SK-N-SH (cell line): ENCODE measurements at regions not wholly inside any gene's neighbourhood (a gene's known extent, or its start where the extent isn't known, plus 50 kb on each side); places are given as distances from the start of the nearest gene placed in this dataset.

Experiments used
- CTCF ChIA-PET: fragments of 300-600, 350-600 bp; formaldehyde crosslinking; extraction: SDS; loops from one replicate; lab custom pipeline; 2021; lab: Yijun Ruan, JAX
- POLR2A ChIA-PET: fragments of 350-600 bp; sonication (Branson Sonifier 250); formaldehyde crosslinking; extraction: SDS; loops from one replicate; lab custom pipeline; 2020; ENCODE audit warnings: antibody characterized with exemption, inconsistent platforms; lab: Yijun Ruan, JAX
- DNase-seq: peaks from one replicate; pipeline ENCODE4 v3.0.0; 2012
- H2AFZ ChIP-seq: fragments of 200-600 bp; sonication (generic); 2 replicates; pipeline ENCODE4 v1.8.1; 2016; ENCODE audit warnings: antibody characterized with exemption, mild to moderate bottlenecking, low read depth
- H3F3A ChIP-seq: fragments of 200-600 bp; sonication (generic); replicated peaks from 2 replicates; pipeline ENCODE3; 2016; ENCODE audit warnings: antibody characterized with exemption, mild to moderate bottlenecking; ENCODE audit not compliant: insufficient read depth
- H3K27ac ChIP-seq, 2 experiments: fragments of 200-500 bp in 1 of 2; fragments of 200-600 bp in 1 of 2; sonication (Bioruptor generic) in 1 of 2; sonication (generic), shearing (Covaris generic) in 1 of 2; 2 replicates each; pipeline versions ENCODE4 v1.5.1 to v1.6.1; 2014 to 2016; ENCODE audit warnings: low read depth in 2 of 2, inconsistent platforms in 1 of 2, low read length in 1 of 2, mild to moderate bottlenecking in 1 of 2, mixed read lengths in 1 of 2
- H3K27me3 ChIP-seq: fragments of 200-600 bp; sonication (generic), shearing (Covaris generic); 2 replicates; pipeline ENCODE4 v1.6.1; 2016; ENCODE audit warnings: mixed run types; ENCODE audit not compliant: insufficient read depth
- H3K36me3 ChIP-seq, 2 experiments: fragments of 200-500 bp in 1 of 2; fragments of 200-600 bp in 1 of 2; sonication (Bioruptor generic) in 1 of 2; sonication (generic) in 1 of 2; replicated peaks in 1 of 2; 2 replicates each; pipeline versions ENCODE3 to v1.5.1; 2014 to 2016; ENCODE audit warnings: low read length in 1 of 2, mild to moderate bottlenecking in 1 of 2; ENCODE audit not compliant: insufficient read depth in 2 of 2, control insufficient read depth in 1 of 2
- H3K4me1 ChIP-seq, 2 experiments: fragments of 200-500 bp in 1 of 2; fragments of 200-600 bp in 1 of 2; sonication (Bioruptor generic) in 1 of 2; sonication (generic), shearing (Covaris generic) in 1 of 2; 2 replicates each; pipeline versions ENCODE4 v1.5.1 to v1.6.1; 2014 to 2016; ENCODE audit warnings: low read depth in 1 of 2, low read length in 1 of 2, mixed run types in 1 of 2; ENCODE audit not compliant: insufficient read depth in 2 of 2, control insufficient read depth in 1 of 2
- H3K4me2 ChIP-seq: fragments of 200-600 bp; sonication (generic), shearing (Covaris generic); 2 replicates; pipeline ENCODE4 v1.6.1; 2017; ENCODE audit warnings: mixed run types
- H3K4me3 ChIP-seq, 2 experiments: fragments of 200-500 bp in 1 of 2; fragments of 200-600 bp in 1 of 2; sonication (Bioruptor generic) in 1 of 2; sonication (generic), shearing (Covaris generic) in 1 of 2; 2 replicates each; pipeline versions ENCODE4 v1.5.1 to v1.8.1; 2014 to 2016; ENCODE audit warnings: low read depth in 2 of 2, inconsistent platforms in 1 of 2, low read length in 1 of 2, mild to moderate bottlenecking in 1 of 2, mixed read lengths in 1 of 2, moderate library complexity in 1 of 2
- H3K79me2 ChIP-seq: fragments of 200-600 bp; sonication (generic); 2 replicates; pipeline ENCODE4 v1.8.1; 2017; ENCODE audit warnings: mild to moderate bottlenecking; ENCODE audit not compliant: insufficient read depth
- H3K9ac ChIP-seq: fragments of 200-600 bp; sonication (generic); 2 replicates; pipeline ENCODE4 v1.6.1; 2017; ENCODE audit warnings: mixed run types
- H3K9me2 ChIP-seq: fragments of 200-600 bp; sonication (generic); 2 replicates; pipeline ENCODE4 v1.6.1; 2017; ENCODE audit warnings: mixed run types
- H3K9me3 ChIP-seq: fragments of 200-600 bp; sonication (generic); 2 replicates; pipeline ENCODE4 v1.6.1; 2017; ENCODE audit warnings: mixed run types, mild to moderate bottlenecking, moderate library complexity
- H4K20me1 ChIP-seq: fragments of 200-600 bp; sonication (generic); 2 replicates; pipeline ENCODE4 v1.6.1; 2017; ENCODE audit warnings: mild to moderate bottlenecking, mixed run types; ENCODE audit not compliant: insufficient read depth
- ELF1 ChIP-seq: IDR thresholded peaks from 2 replicates; pipeline ENCODE4 v1.4.0; 2012
- EZH2phosphoT487 ChIP-seq: fragments of 200-600 bp; sonication (generic); IDR thresholded peaks from 2 replicates; pipeline ENCODE4 v1.6.1; 2017; ENCODE audit warnings: low read depth, mixed run types, mild to moderate bottlenecking, antibody characterized with exemption, moderate library complexity, borderline replicate concordance
- FOSL2 ChIP-seq: IDR thresholded peaks from 2 replicates; pipeline ENCODE4 v1.4.0; 2012; ENCODE audit warnings: low read depth, mild to moderate bottlenecking, moderate library complexity, borderline replicate concordance
- FOXM1 ChIP-seq: IDR thresholded peaks from 2 replicates; pipeline ENCODE4 v1.4.0; 2012; ENCODE audit warnings: low read depth, mild to moderate bottlenecking
- GABPA ChIP-seq: IDR thresholded peaks from 2 replicates; pipeline ENCODE4 v1.4.0; 2012; ENCODE audit warnings: low read depth, mild to moderate bottlenecking
- GATA2 ChIP-seq: sonication (generic); formaldehyde crosslinking; IDR thresholded peaks from 2 replicates; pipeline ENCODE4 v1.5.0; 2020; ENCODE audit warnings: mild to moderate bottlenecking, missing genetic modification reagents
- MEF2A ChIP-seq: IDR thresholded peaks from 2 replicates; pipeline ENCODE4 v1.4.0; 2012; ENCODE audit warnings: low read depth, borderline replicate concordance
- MXI1 ChIP-seq: IDR thresholded peaks from 2 replicates; pipeline ENCODE4 v1.6.1; 2012; ENCODE audit warnings: mild to moderate bottlenecking, low read depth, low read length, improper control_type of control experiment
- NRF1 ChIP-seq: IDR thresholded peaks from 2 replicates; pipeline ENCODE4 v1.6.1; 2012; ENCODE audit warnings: low read depth, mild to moderate bottlenecking, low read length
- RCOR1 ChIP-seq: fragments of 150-350 bp; IDR thresholded peaks from 2 replicates; pipeline ENCODE4 v1.6.1; 2017; ENCODE audit warnings: antibody characterized with exemption, low read length
- RXRA ChIP-seq: IDR thresholded peaks from 2 replicates; pipeline ENCODE4 v1.4.0; 2012; ENCODE audit warnings: low read depth, mild to moderate bottlenecking, borderline replicate concordance
- SIN3A ChIP-seq: IDR thresholded peaks from 2 replicates; pipeline ENCODE4 v1.6.1; 2012; ENCODE audit warnings: low read depth, mild to moderate bottlenecking, low read length, moderate library complexity, borderline replicate concordance
- TAF1 ChIP-seq: IDR thresholded peaks from 2 replicates; pipeline ENCODE4 v1.6.1; 2012; ENCODE audit warnings: low read depth, mild to moderate bottlenecking, low read length, moderate library complexity, borderline replicate concordance
- TEAD4 ChIP-seq: IDR thresholded peaks from 2 replicates; pipeline ENCODE4 v1.4.0; 2012; ENCODE audit warnings: mild to moderate bottlenecking, borderline replicate concordance; ENCODE audit not compliant: insufficient read depth
- YY1 ChIP-seq: IDR thresholded peaks from 2 replicates; pipeline ENCODE4 v1.4.0; 2012; ENCODE audit warnings: low read depth, mild to moderate bottlenecking
- WGBS: methylation state at CpG from one replicate; pipeline ENCODE4 v1.1.6; 2017; ENCODE audit warnings: low lambda C conversion rate; 5-methylcytosine and 5-hydroxymethylcytosine counted together
- TF ChIP-seq, protein P1 (sequence below): IDR thresholded peaks from 2 replicates; pipeline ENCODE4 v1.6.1; 2012; ENCODE audit warnings: mild to moderate bottlenecking, low read depth, low read length, moderate library complexity
- TF ChIP-seq, protein P2 (sequence below): IDR thresholded peaks from 2 replicates; pipeline ENCODE4; 2012
- TF ChIP-seq, protein P3 (sequence below): fragments of 150-350 bp; IDR thresholded peaks from 2 replicates; pipeline ENCODE4 v1.6.1; 2016; ENCODE audit warnings: mild to moderate bottlenecking, low read depth, low read length

DNA sequence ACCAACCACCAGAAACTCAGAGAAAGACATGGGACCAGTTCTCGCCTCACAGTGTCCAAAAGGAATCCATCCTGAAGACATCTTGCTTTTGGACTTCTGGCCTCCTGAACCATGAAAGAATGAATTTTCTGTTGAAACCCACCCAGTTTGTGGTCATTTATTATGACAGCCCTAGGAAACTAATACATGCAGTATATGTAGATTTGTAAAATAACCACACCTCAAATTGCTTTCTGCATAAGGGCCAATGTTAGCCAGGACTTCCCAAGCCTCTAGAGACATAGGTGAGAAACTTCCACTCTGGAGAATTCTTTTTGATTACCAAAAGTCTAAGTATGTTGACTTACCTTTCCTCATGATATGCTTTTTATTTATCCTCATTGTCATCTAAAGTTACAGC lies 210.5 kb upstream of the SP4 start:
- H3K9me2 ChIP-seq: no peaks in the 10 kb centered on the region
- no peaks in the 10 kb centered on the region for H3K79me2 ChIP-seq
- H4K20me1 ChIP-seq: no peaks in the 10 kb centered on the region
- H3K27me3 ChIP-seq: no peaks in the 10 kb centered on the region
- DNase-seq: no peak
- POLR2A ChIA-PET: no interaction called here
- no peak overlapping the region for H3K9ac ChIP-seq
- H3K4me2 ChIP-seq: no peak overlapping the region
- H3K4me3 ChIP-seq: no peak overlapping the region
- no peak overlapping the region for H3K27ac ChIP-seq
- WGBS: 14% methylated on average over 1 of the region's 1 CpG
- no peaks in the 10 kb centered on the region for H3K9me3 ChIP-seq
- no peak overlapping the region for H2AFZ ChIP-seq
- no peaks in the 10 kb centered on the region for H3K4me1 ChIP-seq
- TF ChIP-seq, protein P1, sequence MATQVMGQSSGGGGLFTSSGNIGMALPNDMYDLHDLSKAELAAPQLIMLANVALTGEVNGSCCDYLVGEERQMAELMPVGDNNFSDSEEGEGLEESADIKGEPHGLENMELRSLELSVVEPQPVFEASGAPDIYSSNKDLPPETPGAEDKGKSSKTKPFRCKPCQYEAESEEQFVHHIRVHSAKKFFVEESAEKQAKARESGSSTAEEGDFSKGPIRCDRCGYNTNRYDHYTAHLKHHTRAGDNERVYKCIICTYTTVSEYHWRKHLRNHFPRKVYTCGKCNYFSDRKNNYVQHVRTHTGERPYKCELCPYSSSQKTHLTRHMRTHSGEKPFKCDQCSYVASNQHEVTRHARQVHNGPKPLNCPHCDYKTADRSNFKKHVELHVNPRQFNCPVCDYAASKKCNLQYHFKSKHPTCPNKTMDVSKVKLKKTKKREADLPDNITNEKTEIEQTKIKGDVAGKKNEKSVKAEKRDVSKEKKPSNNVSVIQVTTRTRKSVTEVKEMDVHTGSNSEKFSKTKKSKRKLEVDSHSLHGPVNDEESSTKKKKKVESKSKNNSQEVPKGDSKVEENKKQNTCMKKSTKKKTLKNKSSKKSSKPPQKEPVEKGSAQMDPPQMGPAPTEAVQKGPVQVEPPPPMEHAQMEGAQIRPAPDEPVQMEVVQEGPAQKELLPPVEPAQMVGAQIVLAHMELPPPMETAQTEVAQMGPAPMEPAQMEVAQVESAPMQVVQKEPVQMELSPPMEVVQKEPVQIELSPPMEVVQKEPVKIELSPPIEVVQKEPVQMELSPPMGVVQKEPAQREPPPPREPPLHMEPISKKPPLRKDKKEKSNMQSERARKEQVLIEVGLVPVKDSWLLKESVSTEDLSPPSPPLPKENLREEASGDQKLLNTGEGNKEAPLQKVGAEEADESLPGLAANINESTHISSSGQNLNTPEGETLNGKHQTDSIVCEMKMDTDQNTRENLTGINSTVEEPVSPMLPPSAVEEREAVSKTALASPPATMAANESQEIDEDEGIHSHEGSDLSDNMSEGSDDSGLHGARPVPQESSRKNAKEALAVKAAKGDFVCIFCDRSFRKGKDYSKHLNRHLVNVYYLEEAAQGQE: no peak
- no peak for TF ChIP-seq GATA2 (CRISPR knock-in tag)
- no peak for TF ChIP-seq SIN3A
- TF ChIP-seq RXRA: no peak
- no peak for TF ChIP-seq FOSL2
- no peak for TF ChIP-seq MXI1
- TF ChIP-seq ELF1: no peak
- TF ChIP-seq, protein P2, sequence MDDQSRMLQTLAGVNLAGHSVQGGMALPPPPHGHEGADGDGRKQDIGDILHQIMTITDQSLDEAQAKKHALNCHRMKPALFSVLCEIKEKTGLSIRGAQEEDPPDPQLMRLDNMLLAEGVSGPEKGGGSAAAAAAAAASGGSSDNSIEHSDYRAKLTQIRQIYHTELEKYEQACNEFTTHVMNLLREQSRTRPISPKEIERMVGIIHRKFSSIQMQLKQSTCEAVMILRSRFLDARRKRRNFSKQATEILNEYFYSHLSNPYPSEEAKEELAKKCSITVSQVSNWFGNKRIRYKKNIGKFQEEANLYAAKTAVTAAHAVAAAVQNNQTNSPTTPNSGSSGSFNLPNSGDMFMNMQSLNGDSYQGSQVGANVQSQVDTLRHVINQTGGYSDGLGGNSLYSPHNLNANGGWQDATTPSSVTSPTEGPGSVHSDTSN: no peak
- TF ChIP-seq YY1: no peak
- TF ChIP-seq GABPA: no peak
- no peak for TF ChIP-seq NRF1
- no peak for TF ChIP-seq EZH2phosphoT487
- CTCF ChIA-PET: no interaction called here
- H3F3A ChIP-seq: no peaks in the 10 kb centered on the region
- no peaks in the 10 kb centered on the region for H3K36me3 ChIP-seq

DNA sequence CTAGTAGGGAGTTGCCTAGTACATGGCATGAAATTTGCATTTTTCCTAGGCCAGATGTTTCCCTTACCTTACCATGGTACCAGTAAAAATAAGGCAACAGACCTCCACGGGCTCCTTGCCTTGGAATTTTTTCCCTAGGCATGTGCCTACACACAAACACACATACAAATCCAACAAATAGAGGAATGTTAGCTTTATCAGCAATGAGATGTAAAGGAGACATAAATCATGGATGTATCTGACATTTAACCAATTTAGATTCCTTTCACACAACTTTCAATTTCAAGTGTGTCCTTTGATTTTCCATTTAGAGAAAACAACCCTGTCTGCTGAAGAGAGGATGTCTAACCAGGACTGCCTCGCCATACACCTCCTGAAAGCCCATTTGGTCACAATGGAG lies 209.7 kb upstream of the SP4 start:
- TF ChIP-seq SIN3A (no peak), TAF1 (no peak), MEF2A (no peak), TEAD4 (no peak), FOSL2 (no peak), RCOR1 (no peak), FOXM1 (no peak)
- TF ChIP-seq, protein P2: no peak
- TF ChIP-seq, protein P3, sequence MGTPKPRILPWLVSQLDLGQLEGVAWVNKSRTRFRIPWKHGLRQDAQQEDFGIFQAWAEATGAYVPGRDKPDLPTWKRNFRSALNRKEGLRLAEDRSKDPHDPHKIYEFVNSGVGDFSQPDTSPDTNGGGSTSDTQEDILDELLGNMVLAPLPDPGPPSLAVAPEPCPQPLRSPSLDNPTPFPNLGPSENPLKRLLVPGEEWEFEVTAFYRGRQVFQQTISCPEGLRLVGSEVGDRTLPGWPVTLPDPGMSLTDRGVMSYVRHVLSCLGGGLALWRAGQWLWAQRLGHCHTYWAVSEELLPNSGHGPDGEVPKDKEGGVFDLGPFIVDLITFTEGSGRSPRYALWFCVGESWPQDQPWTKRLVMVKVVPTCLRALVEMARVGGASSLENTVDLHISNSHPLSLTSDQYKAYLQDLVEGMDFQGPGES: no peak
- H3K9ac ChIP-seq: no peak overlapping the region
- no peaks in the 10 kb centered on the region for H3K36me3 ChIP-seq
- H2AFZ ChIP-seq: no peak overlapping the region
- no peaks in the 10 kb centered on the region for H3K79me2 ChIP-seq
- POLR2A ChIA-PET: no interaction called here
- DNase-seq: no peak
- no peaks in the 10 kb centered on the region for H3F3A ChIP-seq
- no peaks in the 10 kb centered on the region for H3K4me1 ChIP-seq
- H3K9me2 ChIP-seq: no peaks in the 10 kb centered on the region
- no peak overlapping the region for H3K27ac ChIP-seq
- H3K4me2 ChIP-seq: no peak overlapping the region
- H4K20me1 ChIP-seq: no peaks in the 10 kb centered on the region
- 2% methylated on average over 2 of the region's 2 CpGs for WGBS
- H3K9me3 ChIP-seq: no peaks in the 10 kb centered on the region
- H3K4me3 ChIP-seq: no peak overlapping the region
- CTCF ChIA-PET: no interaction called here
- H3K27me3 ChIP-seq: no peaks in the 10 kb centered on the region
